ENCODE measurements at regions not wholly inside any gene's neighbourhood (a gene's known extent, or its start where the extent isn't known, plus 50 kb on each side); places are given as distances from the start of the nearest gene placed in this dataset.

DNA sequence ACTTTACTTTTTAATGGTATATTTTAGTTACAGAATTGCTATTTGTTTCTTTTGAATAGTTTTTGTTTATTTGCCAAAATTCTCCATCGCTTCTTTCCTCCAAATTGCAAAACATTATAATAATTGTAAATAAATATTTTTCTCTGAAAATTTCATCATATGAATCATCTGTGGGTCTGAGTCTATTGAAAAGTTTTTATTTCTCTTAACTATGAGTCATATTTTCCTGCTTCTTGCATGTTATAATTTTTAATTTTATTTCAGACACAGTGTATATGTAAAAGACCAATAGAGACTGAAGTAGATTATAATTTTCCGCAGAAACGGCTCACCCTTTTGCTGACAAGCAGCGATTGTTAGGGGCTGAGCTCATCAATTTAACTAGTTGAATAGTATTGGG is 279.1 kb upstream of the IL12B start:
- no peak for DNase-seq

DNA sequence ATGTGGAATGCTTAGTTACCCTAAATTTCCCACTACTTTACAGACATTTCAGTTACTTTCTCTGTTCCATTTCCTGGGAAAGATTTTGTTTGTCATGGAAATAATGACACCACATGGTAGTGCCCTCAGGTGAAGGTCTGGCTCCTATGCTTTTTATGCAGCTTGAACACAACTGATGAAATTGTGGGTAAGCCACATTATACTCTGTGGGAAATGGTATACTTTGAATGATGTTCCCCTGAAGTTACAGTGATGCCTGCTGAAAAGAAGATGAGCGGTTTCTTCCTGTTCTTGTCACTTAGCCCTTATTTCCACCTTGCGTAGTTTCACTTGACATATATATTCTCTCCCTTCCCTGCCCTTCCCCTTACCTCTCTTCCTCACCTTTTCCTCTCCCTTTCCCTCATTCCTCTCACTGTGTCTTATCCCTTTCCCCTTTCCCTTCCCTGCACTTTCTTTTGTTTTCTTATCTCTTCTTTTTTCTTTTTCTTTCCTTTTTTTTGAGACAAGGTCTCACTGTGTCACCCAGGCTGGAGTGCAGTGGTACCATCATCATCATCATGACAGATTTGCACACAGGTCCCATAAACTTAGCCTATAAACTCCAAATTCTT is 280.8 kb upstream of the IL12B start:
- no peak for DNase-seq

DNA sequence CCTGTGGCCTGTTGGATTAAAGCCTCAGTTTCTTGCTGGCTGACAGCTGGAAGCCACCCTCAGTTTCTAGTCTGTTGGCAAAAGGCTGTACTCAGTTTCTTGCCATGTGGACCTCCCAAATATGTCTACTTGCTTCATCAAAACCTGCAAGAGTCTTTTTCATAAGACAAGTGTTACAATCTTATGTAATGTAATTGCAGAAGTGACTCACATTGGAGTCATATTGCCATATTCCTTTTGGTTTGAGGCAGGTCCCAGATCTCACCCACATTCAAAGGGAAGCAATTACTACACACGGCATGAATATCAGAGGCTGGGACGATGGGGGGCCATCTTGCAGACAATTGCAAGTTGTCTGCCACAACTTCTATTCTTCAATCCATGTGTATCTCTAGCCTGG is 286.7 kb upstream of the IL12B start:
- DNase-seq, result no peak

DNA sequence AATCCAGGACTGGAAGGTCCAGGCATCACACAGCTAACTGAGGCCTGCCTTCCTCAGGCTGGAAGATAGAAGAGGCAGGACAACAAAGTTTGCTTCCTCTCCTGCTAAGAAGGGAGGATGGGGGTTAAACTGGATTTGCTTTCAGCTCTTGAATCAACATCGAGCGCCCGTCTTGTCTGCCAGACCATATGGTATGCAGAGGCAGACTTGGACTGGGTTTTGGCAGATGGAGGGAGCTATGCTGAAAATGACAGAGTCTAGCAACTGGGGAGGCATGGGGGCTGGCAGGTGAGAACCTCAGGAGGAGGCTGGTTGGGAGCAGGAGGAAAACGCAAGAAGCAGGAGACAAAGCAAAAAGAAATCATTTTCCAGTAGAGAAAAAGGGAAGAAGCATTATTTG is 289.5 kb upstream of the IL12B start:
- DNase-seq, result peak; percentile 76

DNA sequence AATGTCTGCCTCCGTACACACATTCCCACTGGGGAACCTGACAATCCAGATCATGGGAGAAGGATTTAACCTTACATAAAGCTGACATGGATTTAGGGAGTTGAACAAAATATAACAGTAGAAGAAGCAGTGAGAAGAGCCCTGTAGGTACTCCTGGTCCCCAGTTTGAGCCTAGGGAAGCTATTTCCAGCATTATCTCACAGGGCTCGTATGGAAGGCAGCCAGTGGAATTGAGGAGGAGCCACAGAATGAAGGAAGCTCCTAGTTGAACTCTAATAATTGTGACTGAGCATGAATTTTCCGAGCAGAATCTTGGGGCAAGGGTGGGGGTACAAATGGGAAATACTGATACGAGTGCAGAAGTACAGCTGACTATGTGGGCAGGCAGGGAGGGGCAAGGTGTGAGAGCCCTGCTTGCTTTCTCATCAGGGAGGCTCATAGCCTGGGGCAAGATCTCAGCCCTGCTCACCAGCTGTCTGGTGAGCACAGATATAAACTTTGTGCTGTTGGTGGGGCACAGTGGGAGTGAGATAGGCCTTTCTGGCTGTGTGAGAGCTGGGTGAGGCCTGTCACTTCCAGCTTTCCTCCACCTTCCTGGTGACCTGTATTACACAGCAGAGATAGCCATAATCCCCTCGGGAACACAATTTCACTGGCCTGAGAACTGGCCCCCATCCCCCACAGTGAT is 290.7 kb upstream of the IL12B start:
- DNase-seq, result no peak

DNA sequence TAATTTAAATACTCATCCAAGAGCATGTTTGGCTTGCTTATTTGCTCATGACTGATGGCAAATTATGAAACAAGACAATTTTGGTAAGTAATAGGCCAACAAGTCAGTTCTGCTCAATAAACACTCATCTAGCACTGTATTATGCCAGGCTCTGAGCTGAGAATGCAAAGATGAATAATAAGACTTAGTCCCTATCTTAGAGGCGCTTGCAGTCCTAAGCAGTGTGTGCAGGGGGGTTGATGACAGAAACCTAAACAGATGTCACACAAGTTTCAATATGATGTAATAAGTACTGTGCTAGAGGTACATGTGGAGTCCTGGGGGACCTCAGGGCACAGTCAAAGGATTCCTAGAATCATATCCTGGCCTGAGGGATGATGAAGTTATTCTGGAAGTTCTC is 287.6 kb upstream of the ADRA1B start:
- DNase-seq, result no peak

DNA sequence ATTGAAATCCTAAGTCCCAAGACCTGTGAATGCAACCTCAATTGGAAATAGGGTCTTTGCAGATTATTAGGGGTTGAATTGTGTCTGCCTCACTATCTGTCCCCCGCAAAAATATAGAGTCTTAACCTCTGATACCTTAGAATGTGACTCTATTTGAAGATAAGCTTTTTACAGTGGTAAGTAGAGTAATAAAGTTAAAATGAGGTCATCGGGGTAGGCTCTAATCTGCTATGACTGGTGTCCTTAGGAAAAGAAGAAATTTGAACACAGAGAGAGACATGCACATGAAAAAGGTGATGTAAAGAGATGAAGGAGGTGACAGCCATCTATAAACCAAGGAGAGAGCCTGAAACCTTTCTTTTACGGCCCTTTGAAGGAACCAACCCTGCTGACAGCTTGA is 287.1 kb upstream of the ADRA1B start:
- no peak for DNase-seq

DNA sequence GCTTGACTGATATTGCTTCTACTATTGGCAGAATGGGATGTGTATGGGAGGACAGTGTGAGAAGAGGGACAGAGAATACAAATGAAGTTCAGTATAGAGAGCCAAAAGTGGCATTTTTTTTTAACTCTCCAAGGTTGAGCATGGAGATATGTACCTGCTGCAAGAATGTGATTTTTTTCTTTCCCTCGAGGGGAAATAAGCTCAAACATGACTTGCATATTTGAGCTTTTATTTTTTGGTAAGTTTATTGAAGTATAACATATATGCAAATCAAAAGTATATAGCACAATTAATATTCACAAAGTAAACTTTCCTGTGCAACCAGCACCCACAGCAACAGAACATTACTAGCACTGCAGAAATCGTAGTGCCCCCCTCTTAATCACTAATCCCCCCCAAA is 285.7 kb upstream of the ADRA1B start:
- DNase-seq, result no peak

DNA sequence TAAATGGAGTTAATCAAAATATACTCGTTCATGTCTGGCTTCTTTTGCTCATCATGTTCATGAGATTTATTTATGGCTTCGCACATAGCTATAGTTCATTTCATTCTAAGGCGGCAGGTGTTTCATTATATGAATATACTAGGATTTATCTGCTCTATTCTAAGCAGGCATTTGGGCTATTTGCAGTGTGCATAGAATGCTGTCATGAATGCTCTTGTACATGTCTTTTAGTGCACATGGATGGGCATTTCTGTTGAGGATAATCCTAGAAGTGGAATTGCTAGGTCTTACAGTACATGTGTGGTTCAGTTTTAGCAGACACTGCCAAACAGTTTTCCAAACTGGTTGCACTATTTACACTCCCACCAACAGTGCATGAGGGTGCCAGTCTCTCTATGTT is 285.3 kb upstream of the ADRA1B start:
- no peak for DNase-seq

DNA sequence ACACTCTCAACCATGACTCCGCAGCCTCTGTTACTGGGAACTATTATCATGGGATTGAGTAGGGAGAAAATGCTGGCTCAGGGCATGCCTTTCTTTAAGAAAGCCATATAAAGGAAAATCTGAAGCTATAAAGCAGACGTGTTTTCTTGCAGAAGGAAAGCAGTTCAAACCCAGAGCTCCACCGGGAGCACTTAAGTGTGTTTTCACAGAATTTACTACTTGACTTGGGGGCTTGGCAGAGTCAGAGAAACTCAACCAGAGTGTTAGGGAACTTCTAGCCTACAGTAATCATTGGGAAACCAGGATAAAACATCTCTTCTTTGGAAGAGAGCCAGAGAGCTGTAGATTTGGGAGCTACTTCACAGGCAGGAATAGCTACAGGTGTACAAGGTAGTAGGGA is 283.4 kb upstream of the ADRA1B start:
- DNase-seq, result no peak

DNA sequence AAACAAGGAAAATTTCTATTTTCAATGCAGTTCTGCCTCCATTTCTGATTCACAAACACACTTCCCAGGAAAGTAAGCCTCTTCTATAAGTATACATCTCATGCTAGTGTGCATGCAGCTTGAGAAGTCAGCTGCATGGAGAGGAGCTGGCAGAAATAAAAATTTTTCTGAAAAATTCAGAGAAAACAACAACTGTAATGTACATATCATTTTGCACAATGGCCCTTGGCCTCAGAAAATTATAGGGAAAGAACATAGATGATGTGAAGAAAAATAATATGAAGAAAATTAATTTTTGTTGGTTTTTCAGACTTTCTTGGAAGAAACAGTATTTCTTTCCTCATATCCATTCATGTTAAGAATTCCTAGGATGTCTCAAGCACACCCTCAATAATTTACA is 277.8 kb upstream of the ADRA1B start:
- DNase-seq, result no peak

DNA sequence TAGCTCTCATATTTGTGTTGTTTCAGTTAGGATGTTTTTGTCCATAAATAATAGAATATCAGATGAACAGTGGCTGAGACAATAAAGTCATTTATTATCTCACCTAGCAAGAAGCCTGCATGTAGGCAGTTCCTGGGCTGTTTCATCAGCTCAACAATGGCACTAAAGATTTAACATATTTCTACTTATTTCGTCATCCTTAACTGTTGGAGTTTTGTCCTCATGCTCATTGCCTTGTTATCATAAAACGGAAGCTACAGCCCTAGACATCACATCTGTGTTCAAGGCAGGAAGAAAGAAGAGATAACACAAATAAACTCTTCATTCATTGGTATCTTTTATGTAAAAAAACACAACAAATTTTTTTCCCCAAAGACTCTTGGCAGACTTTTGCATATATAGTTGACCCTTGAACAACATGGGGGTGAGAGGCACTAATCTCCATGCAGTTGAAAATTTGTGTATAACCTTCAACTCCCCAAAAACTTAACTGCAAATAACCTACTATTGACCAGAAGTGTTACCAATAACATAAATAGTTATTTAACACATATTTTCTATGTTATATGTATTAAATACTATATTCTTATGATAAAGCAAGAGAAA is 277.2 kb upstream of the ADRA1B start:
- no peak for DNase-seq

DNA sequence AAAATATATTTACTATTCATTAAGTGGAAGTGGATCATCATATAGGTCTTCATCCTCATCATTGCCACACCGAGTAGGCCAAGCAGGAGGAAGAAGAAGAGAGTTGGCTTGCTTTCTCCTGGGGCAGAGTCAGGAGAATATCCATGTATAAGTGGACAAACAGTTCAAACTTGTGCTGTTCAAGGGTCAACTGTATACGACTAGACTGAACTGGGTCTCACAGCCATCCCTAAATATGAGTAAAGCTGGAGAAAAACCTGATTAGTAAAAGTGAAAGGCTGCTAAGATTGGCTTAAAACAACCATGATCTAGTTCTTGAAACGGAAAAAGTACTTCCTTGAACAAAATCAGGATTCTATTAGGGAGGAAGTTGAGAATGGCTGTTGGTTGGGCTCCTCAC is 276.7 kb upstream of the ADRA1B start:
- no peak for DNase-seq

DNA sequence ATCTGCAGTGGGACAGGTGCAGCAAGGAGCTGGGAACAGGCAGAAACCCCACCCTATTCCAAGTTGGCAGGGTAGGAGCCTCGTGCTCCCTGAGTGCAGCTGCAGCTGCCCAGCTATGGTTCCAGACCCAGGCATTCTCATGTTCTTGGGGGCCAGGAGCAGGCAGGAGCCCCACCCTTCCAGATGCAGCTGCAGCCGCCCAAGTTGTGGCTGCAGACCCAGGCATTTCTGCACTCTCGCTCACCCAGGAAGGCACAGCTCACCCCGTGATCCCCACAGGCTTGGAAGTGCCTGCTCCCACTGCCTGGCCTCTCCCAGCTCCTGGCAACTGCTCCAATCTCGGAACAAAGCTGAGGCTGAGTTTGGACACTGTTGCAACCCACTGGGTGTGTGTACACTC is 275.8 kb upstream of the ADRA1B start:
- DNase-seq, result no peak

DNA sequence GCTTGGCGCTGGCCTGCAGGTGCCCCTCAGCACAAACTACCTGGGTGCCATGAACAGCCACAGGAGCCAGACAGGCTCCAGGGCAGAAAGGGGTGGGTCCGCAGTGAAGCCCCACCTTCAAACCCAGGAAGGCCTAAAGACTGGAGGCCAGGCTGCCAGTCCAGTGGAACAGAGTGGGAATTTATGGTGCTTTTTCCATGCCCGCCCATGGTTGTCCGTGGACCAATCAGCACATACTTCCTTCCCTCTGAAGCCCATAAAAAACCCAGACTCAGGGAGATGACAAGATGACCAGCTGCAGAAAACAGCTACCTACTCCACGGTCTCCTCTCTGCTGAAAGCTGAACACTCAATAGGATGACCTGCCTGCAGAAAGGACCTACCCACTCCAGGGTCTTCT is 275.4 kb upstream of the ADRA1B start:
- no peak for DNase-seq

DNA sequence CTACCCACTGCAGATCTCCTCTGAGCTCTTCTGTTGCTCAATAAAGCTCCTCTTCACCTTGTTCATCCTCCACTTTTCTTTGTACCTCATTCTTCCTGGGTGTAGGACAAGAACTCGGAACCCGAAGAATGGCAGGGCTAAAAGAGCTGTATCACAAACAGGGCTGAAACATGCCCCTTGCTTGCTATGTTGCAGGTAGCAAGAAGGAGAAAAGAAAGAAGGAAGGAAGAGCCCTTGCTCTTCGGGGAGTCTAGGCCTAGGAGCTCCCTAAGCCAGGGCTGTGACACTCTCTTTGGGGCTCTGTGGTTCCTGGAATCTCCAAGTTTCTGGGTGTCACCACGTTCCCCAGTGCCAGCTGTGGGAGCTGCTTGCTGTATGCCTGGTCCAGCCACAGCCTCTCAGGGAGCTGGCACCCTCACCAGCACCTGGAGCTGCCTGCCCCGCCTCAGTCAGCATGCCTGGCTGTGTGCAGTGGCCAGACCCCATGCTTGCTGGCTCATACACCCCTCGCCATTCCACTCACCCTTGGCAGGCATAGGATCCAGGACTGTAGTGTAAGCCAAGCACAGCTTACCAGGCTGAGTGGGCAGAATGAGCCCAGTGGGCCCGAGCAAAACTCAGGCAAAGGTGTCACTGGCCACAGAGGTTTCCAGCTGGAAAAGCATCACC is 274.8 kb upstream of the ADRA1B start:
- DNase-seq, result no peak

DNA sequence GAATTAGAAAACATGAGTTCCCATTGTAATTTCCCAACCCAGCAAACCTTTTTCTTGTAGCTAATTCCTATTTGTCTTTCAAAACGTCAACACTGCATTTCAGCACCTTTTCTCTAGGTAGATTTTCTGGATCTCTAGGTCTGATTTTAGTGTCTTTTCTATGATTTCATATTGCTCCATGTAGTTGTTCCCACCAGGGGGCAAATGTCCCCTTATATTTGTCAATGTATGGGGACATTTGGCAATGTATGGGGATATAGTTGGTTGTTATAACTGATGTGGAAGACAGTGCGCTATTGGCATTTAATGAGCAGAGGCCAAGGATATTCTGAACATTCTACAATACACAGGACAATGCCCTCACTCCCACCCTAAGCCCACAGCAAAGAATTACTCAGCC is 273.9 kb upstream of the ADRA1B start:
- DNase-seq, result no peak

DNA sequence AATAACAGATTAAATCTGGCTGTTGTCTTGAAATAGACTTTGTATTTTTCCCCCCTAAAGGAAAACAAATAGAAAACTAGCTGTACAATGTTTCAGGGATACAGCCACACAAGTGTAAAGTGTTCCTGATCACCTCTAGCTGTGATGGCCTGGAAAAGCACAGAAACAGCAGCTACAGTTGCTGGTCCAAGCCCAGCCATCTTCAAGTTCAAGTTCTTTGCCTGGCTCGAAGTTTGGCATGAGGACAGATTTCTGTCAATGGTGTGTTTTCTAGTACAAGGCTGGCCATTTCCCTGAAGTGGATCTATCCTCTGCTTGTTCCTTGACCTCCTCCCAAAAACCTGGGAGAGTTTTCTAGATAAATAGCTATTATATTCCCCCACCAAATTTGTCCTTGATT is 272.2 kb upstream of the ADRA1B start:
- no peak for DNase-seq

DNA sequence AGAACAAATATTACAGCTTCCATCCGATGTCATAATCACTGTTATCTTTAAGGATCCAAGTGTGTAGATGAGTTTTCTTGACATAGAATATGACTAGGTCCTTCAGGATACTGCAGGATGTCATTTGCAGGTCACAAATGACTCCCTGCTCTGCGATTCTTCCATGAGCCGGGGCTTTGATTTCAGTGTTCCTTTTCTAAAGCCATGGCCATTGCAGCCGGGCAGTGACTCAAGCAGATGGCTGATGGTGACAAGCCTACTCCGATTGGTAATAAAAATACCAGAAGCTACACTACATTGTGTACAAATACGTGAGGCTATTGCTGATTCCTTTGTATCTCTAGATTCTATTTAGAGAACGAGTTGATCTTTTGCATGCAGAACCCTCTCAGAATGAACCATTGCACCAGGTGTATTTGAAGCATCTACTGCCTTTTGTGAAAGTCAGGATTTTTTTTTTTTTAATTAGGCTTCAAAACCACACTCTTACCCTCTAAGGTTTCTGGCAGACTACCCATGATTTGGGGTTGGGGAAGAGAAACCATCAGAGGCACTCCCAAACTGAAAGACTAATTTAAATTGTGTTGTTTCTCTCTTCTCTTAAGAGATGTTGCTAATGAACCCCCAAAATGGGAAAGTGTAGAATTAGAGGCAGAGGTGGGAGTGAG is 271.0 kb upstream of the ADRA1B start:
- DNase-seq, result no peak

DNA sequence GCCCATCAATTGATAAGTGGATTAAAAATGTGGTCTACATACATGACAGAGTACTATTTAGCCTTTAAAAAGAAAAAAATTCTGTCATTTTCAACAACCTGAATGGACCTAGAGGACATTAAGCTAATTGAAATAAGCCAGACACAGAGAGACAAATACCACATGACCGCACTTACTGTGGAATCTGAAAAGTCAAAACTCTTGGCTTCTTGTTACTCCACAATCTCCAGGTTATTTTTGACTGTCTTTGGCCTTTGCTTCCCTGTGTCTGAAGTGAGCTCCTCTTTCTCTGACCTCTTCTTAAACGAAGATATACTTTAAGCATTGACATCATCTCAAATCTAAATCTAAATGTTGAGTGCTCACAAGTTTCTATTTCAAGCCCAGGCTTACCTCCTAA is 265.5 kb upstream of the ADRA1B start:
- no peak for DNase-seq

DNA sequence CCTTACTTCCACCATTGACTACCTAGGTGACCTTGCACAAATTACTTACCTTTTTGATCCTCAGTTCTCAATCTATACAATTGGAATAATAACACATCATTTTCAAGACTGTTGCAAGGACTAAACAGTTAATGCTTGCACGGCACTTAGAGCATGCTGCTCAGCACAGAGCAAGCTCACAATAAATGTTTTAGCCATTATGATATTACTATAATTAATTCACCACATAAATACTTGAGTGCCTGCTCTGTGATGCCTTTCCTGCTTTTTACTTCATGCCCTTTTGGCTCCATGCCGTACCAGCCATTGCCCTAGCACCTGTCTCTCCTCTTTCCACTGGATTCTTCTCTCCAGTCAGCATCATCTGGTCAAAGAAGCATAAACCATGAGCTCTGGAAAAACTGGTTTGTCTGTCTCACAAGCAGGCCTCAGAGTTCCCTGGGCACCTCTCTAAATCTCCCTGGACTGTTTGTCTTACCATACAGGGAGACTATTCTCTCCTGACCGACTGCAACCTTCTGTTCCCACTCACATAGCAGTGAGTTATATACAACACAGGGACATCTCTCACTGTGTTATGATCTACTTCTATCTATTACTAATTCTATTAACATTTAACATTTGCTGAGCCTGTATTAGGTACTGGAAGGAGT is 260.4 kb upstream of the ADRA1B start:
- DNase-seq, result no peak

DNA sequence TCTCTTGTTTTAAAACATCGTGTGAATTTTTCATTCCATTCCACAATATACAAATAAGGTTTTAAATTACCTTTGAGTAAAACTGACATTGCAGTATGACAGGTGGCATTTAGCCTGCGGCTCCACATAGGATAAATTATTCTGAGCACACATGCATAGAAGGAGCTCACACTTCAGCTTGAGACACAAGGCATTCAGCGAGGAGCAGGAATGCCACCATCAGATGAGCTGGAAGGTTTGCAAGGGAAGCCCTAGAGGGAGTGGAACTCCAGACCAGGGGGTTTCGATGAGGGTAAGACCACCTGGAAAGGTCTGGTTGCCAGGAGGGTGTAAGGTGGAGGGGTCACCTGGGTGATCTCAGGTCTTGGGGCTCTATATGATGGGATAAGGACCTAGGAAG is 259.0 kb upstream of the ADRA1B start:
- no peak for DNase-seq

DNA sequence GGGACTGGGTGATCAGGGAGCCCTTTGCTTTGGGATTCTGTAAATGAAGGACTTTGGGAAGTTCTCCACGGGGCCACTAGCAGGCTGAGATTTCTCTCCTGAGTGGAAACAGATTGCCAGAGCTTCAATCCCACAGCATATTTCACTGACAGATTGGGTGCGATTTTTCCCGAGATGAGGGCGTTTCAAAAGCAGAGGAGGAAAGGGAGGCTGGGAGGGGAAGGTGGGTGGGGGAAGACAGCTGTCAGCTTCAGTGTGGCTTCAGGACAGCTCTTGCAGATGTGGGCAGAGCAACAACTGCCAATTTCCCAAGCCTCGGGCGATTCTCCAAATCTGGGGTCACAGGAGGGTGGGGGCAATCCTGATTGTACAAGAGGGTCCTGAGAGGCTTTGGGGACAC is 258.5 kb upstream of the ADRA1B start:
- peak; percentile 17 for DNase-seq
